ENCODE measurements at regions not wholly inside any gene's neighbourhood (a gene's known extent, or its start where the extent isn't known, plus 50 kb on each side); places are given as distances from the start of the nearest gene placed in this dataset.

- TF ChIP-seq CTCF (IDR thresholded peaks at IDR 0.05; ENCODE audit: borderline replicate concordance, insufficient read depth, low read depth, low read length) = no peak
- no peak overlapping the region for H3K4me3 ChIP-seq (ENCODE audit: low read depth, low read length)
Observed at GRCh38 chr6:23140871-23141270, 571.5 kb downstream of the HDGFL1 start.

- no peak overlapping the region for H3K4me3 ChIP-seq (ENCODE audit: low read depth, low read length)
- no peak for TF ChIP-seq CTCF (IDR thresholded peaks at IDR 0.05; ENCODE audit: borderline replicate concordance, insufficient read depth, low read depth, low read length)
Observed at GRCh38 chr6:23145781-23146180, 576.4 kb downstream of the HDGFL1 start.

- TF ChIP-seq CTCF (IDR thresholded peaks at IDR 0.05; ENCODE audit: borderline replicate concordance, insufficient read depth, low read depth, low read length) = no peak
- no peak overlapping the region for H3K4me3 ChIP-seq (ENCODE audit: low read depth, low read length)
Observed at GRCh38 chr6:23154159-23154558, 584.8 kb downstream of the HDGFL1 start.

GRCh38 chr6:23170049-23170448 lies 600.7 kb downstream of the HDGFL1 start:
- no peak overlapping the region for H3K4me3 ChIP-seq (ENCODE audit: low read depth, low read length)
- TF ChIP-seq CTCF (IDR thresholded peaks at IDR 0.05; ENCODE audit: borderline replicate concordance, insufficient read depth, low read depth, low read length) = no peak

- TF ChIP-seq CTCF (IDR thresholded peaks at IDR 0.05; ENCODE audit: borderline replicate concordance, insufficient read depth, low read depth, low read length) = no peak
- H3K4me3 ChIP-seq (ENCODE audit: low read depth, low read length) = no peak overlapping the region
Observed at GRCh38 chr6:23173234-23173633, 603.9 kb downstream of the HDGFL1 start.

GRCh38 chr6:23174781-23175361 lies 605.5 kb downstream of the HDGFL1 start:
- H3K4me3 ChIP-seq (ENCODE audit: low read depth, low read length) = no peak overlapping the region

More at GRCh38 chr6:23174781-23175361, 605.5 kb downstream of the HDGFL1 start:
- no peak for TF ChIP-seq CTCF (IDR thresholded peaks at IDR 0.05; ENCODE audit: borderline replicate concordance, insufficient read depth, low read depth, low read length)

Measured in GM12875 (cell line).